WI38 (cell line): ENCODE measurements at regions not wholly inside any gene's neighbourhood (a gene's known extent, or its start where the extent isn't known, plus 50 kb on each side); places are given as distances from the start of the nearest gene placed in this dataset.

Experiments
- H3K4me3 ChIP-seq: 2 replicates; pipeline ENCODE4 v1.5.1; 2011; ENCODE audit warnings: low read depth, mild to moderate bottlenecking, control low read depth, low read length
- TF ChIP-seq, protein P1 (sequence below): IDR thresholded peaks from 2 replicates; pipeline ENCODE4 v1.5.1; 2012; ENCODE audit warnings: low read depth, mild to moderate bottlenecking, control low read depth, low read length

GRCh38 chr11:80592546-80592945, 1151.7 kb upstream of the TENM4 start:
- no peak overlapping the region for H3K4me3 ChIP-seq
- TF ChIP-seq, protein P1, sequence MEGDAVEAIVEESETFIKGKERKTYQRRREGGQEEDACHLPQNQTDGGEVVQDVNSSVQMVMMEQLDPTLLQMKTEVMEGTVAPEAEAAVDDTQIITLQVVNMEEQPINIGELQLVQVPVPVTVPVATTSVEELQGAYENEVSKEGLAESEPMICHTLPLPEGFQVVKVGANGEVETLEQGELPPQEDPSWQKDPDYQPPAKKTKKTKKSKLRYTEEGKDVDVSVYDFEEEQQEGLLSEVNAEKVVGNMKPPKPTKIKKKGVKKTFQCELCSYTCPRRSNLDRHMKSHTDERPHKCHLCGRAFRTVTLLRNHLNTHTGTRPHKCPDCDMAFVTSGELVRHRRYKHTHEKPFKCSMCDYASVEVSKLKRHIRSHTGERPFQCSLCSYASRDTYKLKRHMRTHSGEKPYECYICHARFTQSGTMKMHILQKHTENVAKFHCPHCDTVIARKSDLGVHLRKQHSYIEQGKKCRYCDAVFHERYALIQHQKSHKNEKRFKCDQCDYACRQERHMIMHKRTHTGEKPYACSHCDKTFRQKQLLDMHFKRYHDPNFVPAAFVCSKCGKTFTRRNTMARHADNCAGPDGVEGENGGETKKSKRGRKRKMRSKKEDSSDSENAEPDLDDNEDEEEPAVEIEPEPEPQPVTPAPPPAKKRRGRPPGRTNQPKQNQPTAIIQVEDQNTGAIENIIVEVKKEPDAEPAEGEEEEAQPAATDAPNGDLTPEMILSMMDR: no peak

- TF ChIP-seq, protein P1: no peak
- no peak overlapping the region for H3K4me3 ChIP-seq
Observed at GRCh38 chr11:80587906-80588305, 1147.1 kb upstream of the TENM4 start.

DNA sequence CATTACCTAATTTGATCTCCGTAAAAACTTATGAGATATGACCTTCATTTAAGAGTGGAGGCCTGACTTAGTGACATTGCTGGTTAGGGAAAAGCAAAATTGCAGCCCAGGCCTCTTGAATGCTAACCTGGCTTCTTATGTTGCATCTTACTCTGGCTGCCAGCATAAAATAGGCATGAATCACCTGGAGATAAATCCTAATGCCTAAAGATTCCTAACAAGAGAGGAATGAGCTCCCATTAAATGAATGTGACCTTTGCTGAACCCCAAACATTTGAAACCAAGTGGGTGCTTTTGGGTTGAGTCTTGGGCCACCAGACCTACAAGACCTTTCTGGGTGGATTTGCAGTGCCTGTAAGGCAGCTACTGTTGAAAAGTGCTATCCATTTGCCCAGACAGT, 1145.6 kb upstream of the TENM4 start:
- TF ChIP-seq, protein P1: no peak

GRCh38 chr11:80584661-80585060, 1143.8 kb upstream of the TENM4 start:
- no peak overlapping the region for H3K4me3 ChIP-seq
- TF ChIP-seq, protein P1: no peak

More for the DNA sequence above, 1145.6 kb upstream of the TENM4 start:
- H3K4me3 ChIP-seq: no peak overlapping the region

- no peak overlapping the region for H3K4me3 ChIP-seq
- TF ChIP-seq, protein P1: no peak
Observed at GRCh38 chr11:80569832-80570231, 1129.0 kb upstream of the TENM4 start.

- H3K4me3 ChIP-seq: no peak overlapping the region
- TF ChIP-seq, protein P1: no peak
Observed at GRCh38 chr11:80565231-80565630, 1124.4 kb upstream of the TENM4 start.

DNA sequence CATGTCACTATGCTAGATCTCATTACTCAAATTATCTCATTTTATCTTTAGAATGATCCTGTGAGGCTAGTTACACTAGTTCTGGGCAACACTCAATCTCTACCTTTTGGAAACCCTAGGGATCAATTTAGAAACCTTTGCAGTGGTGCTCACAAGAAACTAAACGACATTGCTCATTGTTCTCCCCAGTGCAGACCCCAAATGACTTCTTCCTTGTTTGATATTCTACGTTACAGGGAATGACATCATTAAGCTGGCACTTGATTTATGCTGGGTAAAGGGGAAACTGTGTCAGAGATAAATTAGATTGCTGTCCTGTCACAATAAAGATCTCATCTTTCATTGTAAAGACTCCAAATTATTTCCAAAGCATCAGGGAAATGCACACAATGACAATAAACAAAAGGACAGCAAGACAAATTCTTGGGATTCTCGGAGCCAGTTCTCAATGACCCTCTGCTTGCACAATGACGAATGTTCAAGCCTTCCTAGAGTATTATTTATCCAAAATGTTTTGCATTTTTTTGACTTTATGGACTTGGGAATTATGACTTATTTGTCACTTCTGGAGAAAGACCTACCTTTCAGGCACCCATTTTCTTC, 1121.8 kb upstream of the TENM4 start:
- TF ChIP-seq, protein P1: no peak
- H3K4me3 ChIP-seq: no peak overlapping the region
